Head of caudate nucleus (tissue), 42 donors: ENCODE measurements at regions not wholly inside any gene's neighbourhood (a gene's known extent, or its start where the extent isn't known, plus 50 kb on each side); places are given as distances from the start of the nearest gene placed in this dataset.
"Not testable (repeated sequence)": the region's sequence is repeated elsewhere in the genome, so short reads cannot be mapped to it uniquely, and the experiment has no call there.

Experiments used
- DNase-seq, 42 donors: peaks; one replicate each; pipeline versions ENCODE4 v3.0.0 to v3.0.0-alpha.2; 2020 to 2021; ENCODE audit warnings: mixed read lengths in 7 of 42
- intact Hi-C: fragments of 100-400 bp; cut with DNase I; formaldehyde crosslinking; loops from one replicate; pipeline ENCODE4 v1.15.0; 2022

GRCh38 chr6:101090281-101090680, 209.2 kb upstream of the ASCC3 start:
- intact Hi-C loops = no loop called here
- DNase-seq = no peak

- DNase-seq, intact Hi-C loops: not testable (repeated sequence)
These were observed 217.5 kb upstream of the ASCC3 start for GRCh38 chr6:101098605-101099004.

- no peak for DNase-seq
- intact Hi-C loops = no loop called here
These were observed 221.6 kb upstream of the ASCC3 start for GRCh38 chr6:101102702-101103101.

GRCh38 chr6:101108286-101108685, 227.2 kb upstream of the ASCC3 start:
- no peak for DNase-seq
- intact Hi-C loops = no loop called here

- DNase-seq = no peak
- intact Hi-C loops = no loop called here
These were observed 229.7 kb upstream of the ASCC3 start for GRCh38 chr6:101110814-101111213.

GRCh38 chr6:101113468-101114260, 232.5 kb upstream of the ASCC3 start:
- intact Hi-C loops = no loop called here
- peak in 39 of 42 donors; percentile 5 to 87 (median 48) for DNase-seq

GRCh38 chr6:101114703-101115102, 233.6 kb upstream of the ASCC3 start:
- DNase-seq = peak in 18 of 42 donors; percentile 1 to 69 (median 25)
- intact Hi-C loops = no loop called here

- intact Hi-C loops = no loop called here
These were observed 235.2 kb upstream of the ASCC3 start for GRCh38 chr6:101116337-101116736.

GRCh38 chr6:101117393-101118135, 236.4 kb upstream of the ASCC3 start:
- DNase-seq = no peak
- intact Hi-C loops = no loop called here

More at GRCh38 chr6:101116337-101116736, 235.2 kb upstream of the ASCC3 start:
- no peak for DNase-seq

GRCh38 chr6:101118136-101118396, 236.9 kb upstream of the ASCC3 start:
- intact Hi-C loops = no loop called here
- no peak for DNase-seq

GRCh38 chr6:101120747-101121146, 239.6 kb upstream of the ASCC3 start:
- intact Hi-C loops = no loop called here

GRCh38 chr6:101125380-101125971, 244.3 kb upstream of the ASCC3 start:
- intact Hi-C loops = no loop called here
- DNase-seq = no peak

More at GRCh38 chr6:101120747-101121146, 239.6 kb upstream of the ASCC3 start:
- DNase-seq = no peak

GRCh38 chr6:101126501-101126900, 245.4 kb upstream of the ASCC3 start:
- intact Hi-C loops = no loop called here
- no peak for DNase-seq

- no peak for DNase-seq
- intact Hi-C loops = no loop called here
These were observed 248.7 kb upstream of the ASCC3 start for GRCh38 chr6:101129851-101130250.

- intact Hi-C loops = no loop called here
- DNase-seq = no peak
These were observed 247.1 kb upstream of the GRIK2 start for GRCh38 chr6:101146389-101146788.

GRCh38 chr6:101150226-101150625, 243.3 kb upstream of the GRIK2 start:
- no peak for DNase-seq
- intact Hi-C loops = no loop called here

GRCh38 chr6:101157638-101158037, 235.9 kb upstream of the GRIK2 start:
- intact Hi-C loops, DNase-seq: not testable (repeated sequence)

- intact Hi-C loops = no loop called here
- DNase-seq = no peak
These were observed 229.9 kb upstream of the GRIK2 start for GRCh38 chr6:101163611-101164010.

- intact Hi-C loops = no loop called here
- DNase-seq = no peak
These were observed 225.9 kb upstream of the GRIK2 start for GRCh38 chr6:101167638-101168037.

- intact Hi-C loops, DNase-seq: not testable (repeated sequence)
These were observed 222.5 kb upstream of the GRIK2 start for GRCh38 chr6:101171049-101171448.
